Upper lobe of left lung (tissue), 4 donors: ENCODE measurements at regions not wholly inside any gene's neighbourhood (a gene's known extent, or its start where the extent isn't known, plus 50 kb on each side); places are given as distances from the start of the nearest gene placed in this dataset.

Source experiments
- POLR2A ChIP-seq, 4 donors: fragments of 450-650 bp; IDR thresholded peaks; one replicate each; pipeline ENCODE4 v1.5.1; 2016 to 2017; ENCODE audit warnings: antibody characterized with exemption in 4 of 4, mild to moderate bottlenecking in 2 of 4
- TF ChIP-seq, protein P1 (sequence below), 6 experiments: fragments of 450-650 bp in 4 of 6; fragments of 200-600 bp in 2 of 6; sonication (generic) in 2 of 6; IDR thresholded peaks; one replicate each; pipeline ENCODE4 v1.5.1; 2016 to 2019; ENCODE audit warnings: antibody characterized with exemption in 6 of 6

GRCh38 chr9:82216435-82216834, 227.9 kb downstream of the SPATA31D1 start:
- TF ChIP-seq POLR2A (IDR thresholded peaks at IDR 0.05): no peak
- TF ChIP-seq, protein P1, sequence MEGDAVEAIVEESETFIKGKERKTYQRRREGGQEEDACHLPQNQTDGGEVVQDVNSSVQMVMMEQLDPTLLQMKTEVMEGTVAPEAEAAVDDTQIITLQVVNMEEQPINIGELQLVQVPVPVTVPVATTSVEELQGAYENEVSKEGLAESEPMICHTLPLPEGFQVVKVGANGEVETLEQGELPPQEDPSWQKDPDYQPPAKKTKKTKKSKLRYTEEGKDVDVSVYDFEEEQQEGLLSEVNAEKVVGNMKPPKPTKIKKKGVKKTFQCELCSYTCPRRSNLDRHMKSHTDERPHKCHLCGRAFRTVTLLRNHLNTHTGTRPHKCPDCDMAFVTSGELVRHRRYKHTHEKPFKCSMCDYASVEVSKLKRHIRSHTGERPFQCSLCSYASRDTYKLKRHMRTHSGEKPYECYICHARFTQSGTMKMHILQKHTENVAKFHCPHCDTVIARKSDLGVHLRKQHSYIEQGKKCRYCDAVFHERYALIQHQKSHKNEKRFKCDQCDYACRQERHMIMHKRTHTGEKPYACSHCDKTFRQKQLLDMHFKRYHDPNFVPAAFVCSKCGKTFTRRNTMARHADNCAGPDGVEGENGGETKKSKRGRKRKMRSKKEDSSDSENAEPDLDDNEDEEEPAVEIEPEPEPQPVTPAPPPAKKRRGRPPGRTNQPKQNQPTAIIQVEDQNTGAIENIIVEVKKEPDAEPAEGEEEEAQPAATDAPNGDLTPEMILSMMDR (IDR thresholded peaks at IDR 0.05): no peak
